ENCODE measurements at regions not wholly inside any gene's neighbourhood (a gene's known extent, or its start where the extent isn't known, plus 50 kb on each side); places are given as distances from the start of the nearest gene placed in this dataset.

GRCh38 chr12:30874455-30875321 is 51.9 kb upstream of the TSPAN11 start:
- DNase-seq: peak; percentile 69

- DNase-seq: no peak
Observed at GRCh38 chr12:30870491-30871265, 55.9 kb upstream of the TSPAN11 start.

GRCh38 chr12:30867415-30867814 is 59.1 kb upstream of the TSPAN11 start:
- DNase-seq: no peak

- no peak for DNase-seq
Observed at GRCh38 chr12:30866256-30866655, 60.3 kb upstream of the TSPAN11 start.

- DNase-seq: no peak
Observed at GRCh38 chr12:30863839-30864238, 62.7 kb upstream of the TSPAN11 start.

- DNase-seq: no peak
Observed at GRCh38 chr12:30862486-30862885, 64.1 kb upstream of the TSPAN11 start.

GRCh38 chr12:30859226-30859625 is 67.3 kb upstream of the TSPAN11 start:
- no peak for DNase-seq

- DNase-seq: no peak
Observed at GRCh38 chr12:30858471-30858870, 68.1 kb upstream of the TSPAN11 start.

- DNase-seq: no peak
Observed at GRCh38 chr12:30853561-30854133, 72.9 kb upstream of the TSPAN11 start.

- no peak for DNase-seq
Observed at GRCh38 chr12:30850684-30851083, 75.9 kb upstream of the TSPAN11 start.

- peak; percentile 47 for DNase-seq
Observed at GRCh38 chr12:30847259-30847658, 79.3 kb upstream of the TSPAN11 start.

- DNase-seq: no peak
Observed at GRCh38 chr12:30846776-30847175, 79.8 kb upstream of the TSPAN11 start.

GRCh38 chr12:30845676-30846075 is 80.9 kb upstream of the TSPAN11 start:
- no peak for DNase-seq

- DNase-seq: no peak
Observed at GRCh38 chr12:30843211-30843610, 83.3 kb upstream of the TSPAN11 start.

- no peak for DNase-seq
Observed at GRCh38 chr12:30840715-30841114, 85.8 kb upstream of the TSPAN11 start.

- DNase-seq: no peak
Observed at GRCh38 chr12:30839643-30840220, 85.0 kb upstream of the CAPRIN2 start.

GRCh38 chr12:30837595-30837994 is 82.8 kb upstream of the CAPRIN2 start:
- DNase-seq: no peak

GRCh38 chr12:30836656-30837445 is 82.1 kb upstream of the CAPRIN2 start:
- no peak for DNase-seq

GRCh38 chr12:30835216-30835615 is 80.5 kb upstream of the CAPRIN2 start:
- DNase-seq: no peak

GRCh38 chr12:30830751-30831150 is 76.0 kb upstream of the CAPRIN2 start:
- no peak for DNase-seq

- DNase-seq: no peak
Observed at GRCh38 chr12:30829876-30830275, 75.1 kb upstream of the CAPRIN2 start.

GRCh38 chr12:30828686-30829085 is 73.9 kb upstream of the CAPRIN2 start:
- DNase-seq: no peak
